Stimulated activated CD4-positive, alpha-beta T cell treated with anti-CD3 and anti-CD28 coated beads, Interleukin-15, amount 100 ng/mL, for 24 hours (primary cell): ENCODE measurements at regions not wholly inside any gene's neighbourhood (a gene's known extent, or its start where the extent isn't known, plus 50 kb on each side); places are given as distances from the start of the nearest gene placed in this dataset.

ENCODE experiments used
- DNase-seq: peaks from one replicate; pipeline ENCODE4 v3.0.0-alpha.2; 2020

DNA sequence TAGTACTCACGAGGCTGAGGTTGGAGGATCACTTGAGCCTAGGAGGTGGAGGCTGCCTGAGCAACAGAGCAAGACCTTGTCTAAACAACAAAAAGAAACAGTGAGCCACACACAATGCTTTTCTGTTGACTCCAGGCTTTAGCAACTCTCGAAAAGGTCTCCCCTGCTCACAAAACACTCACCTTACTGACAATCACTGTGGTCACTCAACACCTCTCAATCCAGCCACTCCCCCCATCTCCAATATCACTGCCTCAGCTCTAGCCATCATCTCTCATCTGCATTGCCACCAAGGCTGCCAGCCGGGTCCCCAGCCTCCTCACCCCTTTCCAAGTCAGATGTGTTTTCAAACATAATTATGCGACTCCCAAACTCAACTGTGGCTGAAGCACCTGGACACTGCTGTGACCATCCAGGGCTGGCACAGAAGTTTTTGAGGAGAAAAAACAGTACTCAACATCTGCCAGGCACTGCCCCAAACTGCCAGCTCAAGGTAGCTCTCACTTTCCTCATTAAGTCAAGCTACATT is 218.0 kb upstream of the ARID1B start:
- DNase-seq = no peak

GRCh38 chr6:156557911-156558259 is 219.3 kb upstream of the ARID1B start:
- DNase-seq = no peak

- no peak for DNase-seq
These were observed 219.8 kb upstream of the ARID1B start for GRCh38 chr6:156557251-156557910.

- DNase-seq = no peak
These were observed 220.4 kb upstream of the ARID1B start for GRCh38 chr6:156556811-156557210.

GRCh38 chr6:156555116-156555515 is 222.1 kb upstream of the ARID1B start:
- no peak for DNase-seq

GRCh38 chr6:156554160-156554559 is 223.0 kb upstream of the ARID1B start:
- no peak for DNase-seq

- DNase-seq = no peak
These were observed 224.3 kb upstream of the ARID1B start for GRCh38 chr6:156552849-156553248.

DNA sequence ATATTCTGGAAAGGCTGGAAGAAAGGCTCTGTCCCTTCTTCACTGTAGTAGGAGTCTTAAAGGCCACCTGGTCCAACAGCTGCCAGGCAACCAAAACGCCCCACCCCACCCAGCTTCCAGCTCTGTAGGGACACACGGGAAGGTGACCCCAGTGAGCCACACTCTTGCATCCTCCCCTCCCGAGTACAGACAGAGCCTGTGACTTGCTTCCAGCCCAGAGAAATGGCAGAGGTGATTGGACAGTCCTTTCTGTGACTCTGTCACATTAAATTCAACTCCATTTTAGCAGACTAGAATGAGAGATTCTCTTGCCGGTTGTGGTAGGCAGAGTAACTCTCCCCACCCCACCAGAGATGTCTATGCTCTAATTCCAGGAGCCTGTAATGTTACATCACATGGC is 226.2 kb upstream of the ARID1B start:
- DNase-seq = no peak

DNA sequence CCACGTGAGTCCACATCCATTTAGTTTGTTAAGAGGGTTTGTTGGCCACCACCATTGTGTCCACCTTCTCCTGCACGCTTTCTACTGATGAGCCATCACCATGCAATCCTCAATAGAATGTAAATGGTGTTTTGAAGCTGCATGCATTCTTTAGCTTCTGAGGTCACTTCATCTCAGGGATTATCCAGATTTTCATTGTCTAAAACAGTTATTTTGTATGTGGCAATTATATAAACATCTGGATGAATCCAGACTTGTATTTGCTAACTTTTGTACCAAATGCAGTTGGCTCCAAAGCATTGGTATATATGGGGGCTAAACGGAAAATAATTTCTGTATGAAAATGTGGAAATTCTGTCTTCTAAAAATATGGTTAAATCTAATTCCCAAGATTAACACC is 231.2 kb upstream of the ARID1B start:
- DNase-seq = no peak

DNA sequence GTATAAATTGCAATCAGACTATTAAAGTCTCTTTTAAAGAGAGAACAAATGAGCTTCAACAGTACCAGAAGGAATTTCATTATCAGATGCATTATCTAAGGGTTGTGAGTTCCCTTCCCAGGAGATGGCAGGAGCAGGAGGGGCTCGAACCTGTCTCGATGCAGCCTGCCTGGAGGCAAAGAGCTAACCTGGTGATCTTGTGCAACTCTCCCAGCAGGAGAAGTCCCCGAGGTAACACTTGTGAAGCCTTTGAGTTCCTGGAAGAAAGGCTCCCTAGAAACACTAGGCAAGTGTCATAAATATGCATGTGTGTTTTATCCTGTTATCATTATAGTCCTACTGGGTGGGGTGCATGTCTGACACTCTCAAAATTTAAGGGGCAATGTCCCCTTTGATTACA is 232.2 kb upstream of the ARID1B start:
- no peak for DNase-seq

GRCh38 chr6:156544046-156544445 is 233.1 kb upstream of the ARID1B start:
- DNase-seq = no peak

DNA sequence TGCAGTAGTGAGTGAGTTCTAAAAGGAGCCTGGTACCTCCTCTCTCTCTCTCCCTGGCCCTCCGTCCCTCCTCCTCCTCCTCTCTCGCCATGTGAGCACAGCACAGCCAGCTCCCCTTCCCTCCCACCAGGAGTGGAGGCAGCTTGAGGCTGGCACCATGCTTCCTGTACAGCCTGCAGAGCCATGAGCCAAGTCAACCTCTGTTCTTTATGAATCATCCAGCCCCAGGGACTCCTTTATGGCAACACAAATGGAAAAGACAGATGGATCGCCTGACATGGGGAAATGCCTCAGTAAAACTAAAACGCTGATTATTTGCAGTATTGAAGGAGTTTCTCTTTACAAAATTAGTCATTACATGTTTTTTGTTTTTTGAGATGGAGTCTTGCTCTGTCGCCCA is 233.7 kb upstream of the ARID1B start:
- no peak for DNase-seq

DNA sequence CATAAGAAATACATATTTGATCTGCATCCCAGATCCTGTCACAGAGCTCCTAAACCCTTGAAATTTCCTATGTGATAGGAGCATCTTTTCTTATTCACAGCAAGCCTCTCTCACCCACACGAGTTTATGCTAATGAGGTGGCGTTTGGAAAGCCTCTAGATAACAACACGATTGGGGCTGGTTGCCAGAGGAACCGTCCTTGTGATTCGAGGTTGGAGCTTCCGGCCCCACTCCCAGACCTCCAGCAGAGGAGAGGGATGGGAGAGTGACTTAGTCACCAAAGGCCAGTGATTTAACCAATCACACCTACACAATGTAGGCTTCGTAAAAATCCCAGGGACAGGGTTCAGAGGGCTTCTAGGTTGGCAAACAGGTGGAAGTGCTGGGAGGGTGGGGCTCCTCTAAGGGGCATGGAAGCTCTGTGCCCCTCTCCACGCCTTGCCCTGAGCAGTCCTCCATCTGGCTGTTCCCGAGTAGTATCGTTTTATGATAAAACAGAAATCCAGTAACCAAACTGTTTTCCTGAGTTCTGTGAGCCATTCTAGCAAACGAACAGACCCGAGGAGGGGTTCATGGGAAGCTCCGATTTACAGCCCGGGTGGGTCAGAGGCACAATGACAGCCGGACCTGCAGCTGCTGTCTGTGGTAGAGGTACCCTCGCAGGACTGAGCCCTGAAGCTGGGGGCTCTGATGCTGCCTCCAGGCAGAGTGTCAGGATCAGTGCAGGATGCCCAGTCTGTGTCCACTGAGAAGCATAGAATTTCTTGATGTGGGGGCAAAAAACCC is 238.1 kb upstream of the ARID1B start:
- DNase-seq = no peak

GRCh38 chr6:156534594-156534993 is 242.6 kb upstream of the ARID1B start:
- DNase-seq = no peak

- DNase-seq = no peak
These were observed 243.2 kb upstream of the ARID1B start for GRCh38 chr6:156533872-156534524.

- DNase-seq = no peak
These were observed 251.1 kb upstream of the ARID1B start for GRCh38 chr6:156526081-156526480.

DNA sequence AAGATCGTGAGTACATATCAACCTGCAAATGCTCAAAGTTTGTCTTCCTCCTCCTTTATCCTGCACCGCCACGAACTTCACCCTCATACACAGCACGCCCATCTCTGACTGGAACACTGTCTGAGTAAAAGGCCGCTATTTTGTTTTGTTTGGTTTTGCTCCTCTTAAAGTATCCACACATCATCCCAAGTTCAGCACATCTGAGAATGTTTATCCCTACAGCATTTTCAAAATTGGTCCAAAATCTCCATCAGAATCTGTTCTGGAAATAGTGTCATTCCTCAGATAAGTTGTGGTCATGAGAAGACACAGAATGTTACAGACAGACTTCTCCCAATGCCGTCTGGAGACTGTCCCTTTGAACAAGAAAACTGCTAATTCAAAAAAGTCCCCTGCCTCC is 251.6 kb upstream of the ARID1B start:
- no peak for DNase-seq

GRCh38 chr6:156519940-156520339 is 257.2 kb upstream of the ARID1B start:
- no peak for DNase-seq

DNA sequence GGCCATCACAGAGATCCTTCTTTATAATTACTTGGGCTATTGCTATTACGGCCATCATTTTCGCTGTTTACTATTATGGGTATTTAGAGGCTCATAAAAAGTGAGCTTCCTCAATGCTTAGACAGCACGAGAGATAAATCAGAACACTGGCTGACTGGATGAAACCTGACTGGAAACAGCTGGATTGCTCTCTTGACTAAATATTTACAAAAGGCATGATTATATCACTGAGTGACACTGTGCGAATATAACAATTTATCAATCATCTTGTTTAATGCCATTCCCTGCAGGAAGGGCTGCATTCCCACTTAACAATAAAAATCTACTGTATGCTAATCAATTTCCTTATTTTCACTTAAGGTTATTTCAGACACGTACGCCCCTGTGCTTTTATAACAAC is 260.1 kb upstream of the ARID1B start:
- no peak for DNase-seq

GRCh38 chr6:156515242-156515641 is 261.9 kb upstream of the ARID1B start:
- no peak for DNase-seq

DNA sequence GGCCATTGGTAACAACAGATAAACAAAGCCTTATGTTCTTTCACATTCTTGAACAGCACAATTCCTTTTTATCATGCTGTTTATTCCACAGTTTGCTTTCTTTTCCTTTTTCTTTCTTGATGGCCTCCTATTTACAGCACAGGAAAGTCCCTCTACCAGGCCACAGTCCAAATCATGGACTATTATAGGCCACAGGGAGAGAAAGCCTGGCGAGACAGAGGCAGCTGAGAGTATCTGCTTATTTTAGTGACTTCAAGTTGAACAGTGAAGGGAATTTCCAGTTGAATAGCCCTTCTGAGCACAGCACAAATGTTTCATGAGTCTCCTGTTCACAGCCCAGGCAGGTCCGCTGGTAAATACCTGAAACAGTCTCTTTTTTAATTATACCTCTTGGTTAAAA is 263.7 kb upstream of the ARID1B start:
- DNase-seq = no peak

GRCh38 chr6:156511570-156511969 is 265.6 kb upstream of the ARID1B start:
- DNase-seq = no peak

- no peak for DNase-seq
These were observed 266.1 kb upstream of the ARID1B start for GRCh38 chr6:156511051-156511450.

DNA sequence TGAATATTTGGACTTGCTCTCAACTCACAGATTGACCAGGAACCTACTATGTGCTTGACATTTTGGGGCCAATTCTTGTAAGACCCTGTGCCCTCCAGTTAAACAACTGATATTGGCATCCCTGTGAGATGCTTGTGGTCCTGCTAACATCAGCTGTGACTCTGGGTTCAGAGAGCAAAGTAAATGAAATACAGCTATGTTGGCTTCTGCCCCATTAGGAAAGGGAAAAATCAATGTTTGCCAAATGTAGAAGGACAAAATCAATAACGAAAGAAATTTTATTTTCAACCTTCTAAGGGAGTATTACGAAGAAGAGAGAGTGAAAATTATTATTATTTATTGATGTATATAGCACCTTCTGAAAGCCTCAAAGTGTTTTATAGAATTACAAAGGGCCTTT is 266.9 kb upstream of the ARID1B start:
- DNase-seq = no peak
